Type B pancreatic cell (in vitro differentiated cells): ENCODE measurements at regions not wholly inside any gene's neighbourhood (a gene's known extent, or its start where the extent isn't known, plus 50 kb on each side); places are given as distances from the start of the nearest gene placed in this dataset.

Experiments
- DNase-seq: peaks from one replicate; pipeline ENCODE4 v3.0.0; 2021; ENCODE audit warnings: mixed read lengths; ENCODE audit not compliant: unreplicated experiment; ENCODE audit errors: extremely low spot score
- H3K27ac Mint-ChIP-seq: 2 replicates; pipeline ENCODE4 v1.8.0; 2021; ENCODE audit warnings: mild to moderate bottlenecking, mixed read lengths
- H3K27me3 Mint-ChIP-seq: 2 replicates; pipeline ENCODE4 v1.8.0; 2021; ENCODE audit warnings: mixed read lengths
- H3K36me3 Mint-ChIP-seq: 2 replicates; pipeline ENCODE4 v1.8.0; 2021; ENCODE audit warnings: mixed read lengths
- H3K4me1 Mint-ChIP-seq: one replicate; pipeline ENCODE4 v1.8.0; 2021; ENCODE audit warnings: mixed read lengths; ENCODE audit not compliant: unreplicated experiment
- H3K4me3 Mint-ChIP-seq: 2 replicates; pipeline ENCODE4 v1.8.0; 2021; ENCODE audit warnings: mild to moderate bottlenecking, mixed read lengths
- H3K9me3 Mint-ChIP-seq: 2 replicates; pipeline ENCODE4 v1.8.0; 2021; ENCODE audit warnings: mixed read lengths
- CTCF ChIP-seq: fragments of 200-600 bp; sonication (generic); conservative IDR thresholded peaks from 2 replicates; pipeline ENCODE4 v1.5.0; 2021; ENCODE audit warnings: antibody characterized with exemption, mild to moderate bottlenecking

- Mint-ChIP-seq H3K27me3 (no peaks in the 10 kb centered on the region), H3K4me3 (no peak overlapping the region), H3K27ac (no peak overlapping the region), H3K36me3 (no peaks in the 10 kb centered on the region), H3K9me3 (no peaks in the 10 kb centered on the region), H3K4me1 (no peaks in the 10 kb centered on the region)
- no peak for TF ChIP-seq CTCF
- no peak for DNase-seq
Observed at GRCh38 chr2:48124592-48124991, 189.9 kb upstream of the FOXN2 start.

GRCh38 chr2:48126162-48126561, 188.3 kb upstream of the FOXN2 start:
- DNase-seq, result no peak
- no peaks in the 10 kb centered on the region for H3K36me3 Mint-ChIP-seq
- TF ChIP-seq CTCF, result no peak
- no peaks in the 10 kb centered on the region for H3K4me1 Mint-ChIP-seq
- H3K9me3 Mint-ChIP-seq, result no peaks in the 10 kb centered on the region
- no peak overlapping the region for H3K4me3 Mint-ChIP-seq
- no peaks in the 10 kb centered on the region for H3K27me3 Mint-ChIP-seq
- H3K27ac Mint-ChIP-seq, result no peak overlapping the region

- Mint-ChIP-seq H3K9me3 (no peaks in the 10 kb centered on the region), H3K36me3 (no peaks in the 10 kb centered on the region), H3K4me3 (no peak overlapping the region), H3K27ac (no peak overlapping the region), H3K4me1 (no peaks in the 10 kb centered on the region), H3K27me3 (no peaks in the 10 kb centered on the region)
- no peak for DNase-seq
- no peak for TF ChIP-seq CTCF
Observed at GRCh38 chr2:48127612-48128191, 186.8 kb upstream of the FOXN2 start.

- no peaks in the 10 kb centered on the region for H3K36me3 Mint-ChIP-seq
- no peak for TF ChIP-seq CTCF
- no peak overlapping the region for H3K27ac Mint-ChIP-seq
- no peaks in the 10 kb centered on the region for H3K9me3 Mint-ChIP-seq
- no peaks in the 10 kb centered on the region for H3K27me3 Mint-ChIP-seq
- no peak for DNase-seq
- no peaks in the 10 kb centered on the region for H3K4me1 Mint-ChIP-seq
- H3K4me3 Mint-ChIP-seq, result no peak overlapping the region
Observed at GRCh38 chr2:48129293-48129950, 185.1 kb upstream of the FOXN2 start.

GRCh38 chr2:48131539-48132270, 182.8 kb upstream of the FOXN2 start:
- Mint-ChIP-seq H3K27me3 (no peaks in the 10 kb centered on the region), H3K4me1 (no peaks in the 10 kb centered on the region), H3K9me3 (no peaks in the 10 kb centered on the region), H3K36me3 (no peaks in the 10 kb centered on the region), H3K27ac (no peak overlapping the region), H3K4me3 (no peak overlapping the region)
- TF ChIP-seq CTCF, result no peak
- DNase-seq, result no peak
